ENCODE measurements at regions not wholly inside any gene's neighbourhood (a gene's known extent, or its start where the extent isn't known, plus 50 kb on each side); places are given as distances from the start of the nearest gene placed in this dataset.

GRCh38 chr10:29144126-29144525, 144.7 kb upstream of the LYZL1 start:
- no peak for TF ChIP-seq POLR2A (IDR thresholded peaks at IDR 0.05)
- TF ChIP-seq, protein P1, sequence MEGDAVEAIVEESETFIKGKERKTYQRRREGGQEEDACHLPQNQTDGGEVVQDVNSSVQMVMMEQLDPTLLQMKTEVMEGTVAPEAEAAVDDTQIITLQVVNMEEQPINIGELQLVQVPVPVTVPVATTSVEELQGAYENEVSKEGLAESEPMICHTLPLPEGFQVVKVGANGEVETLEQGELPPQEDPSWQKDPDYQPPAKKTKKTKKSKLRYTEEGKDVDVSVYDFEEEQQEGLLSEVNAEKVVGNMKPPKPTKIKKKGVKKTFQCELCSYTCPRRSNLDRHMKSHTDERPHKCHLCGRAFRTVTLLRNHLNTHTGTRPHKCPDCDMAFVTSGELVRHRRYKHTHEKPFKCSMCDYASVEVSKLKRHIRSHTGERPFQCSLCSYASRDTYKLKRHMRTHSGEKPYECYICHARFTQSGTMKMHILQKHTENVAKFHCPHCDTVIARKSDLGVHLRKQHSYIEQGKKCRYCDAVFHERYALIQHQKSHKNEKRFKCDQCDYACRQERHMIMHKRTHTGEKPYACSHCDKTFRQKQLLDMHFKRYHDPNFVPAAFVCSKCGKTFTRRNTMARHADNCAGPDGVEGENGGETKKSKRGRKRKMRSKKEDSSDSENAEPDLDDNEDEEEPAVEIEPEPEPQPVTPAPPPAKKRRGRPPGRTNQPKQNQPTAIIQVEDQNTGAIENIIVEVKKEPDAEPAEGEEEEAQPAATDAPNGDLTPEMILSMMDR (IDR thresholded peaks at IDR 0.05): no peak

Measured in lower leg skin (tissue), 3 donors.